Large intestine (tissue), 3 donors: ENCODE measurements at regions not wholly inside any gene's neighbourhood (a gene's known extent, or its start where the extent isn't known, plus 50 kb on each side); places are given as distances from the start of the nearest gene placed in this dataset.
"Not testable (repeated sequence)": the region's sequence is repeated elsewhere in the genome, so short reads cannot be mapped to it uniquely, and the experiment has no call there.

Experiments
- DNase-seq, 2 donors: peaks; one replicate each; pipeline versions ENCODE4 v3.0.0 to v3.0.0-alpha.2; 2013
- H3K27ac ChIP-seq: one replicate; pipeline ENCODE4 v1.5.1; 2013; ENCODE audit warnings: low read length
- H3K27me3 ChIP-seq: 2 replicates; pipeline ENCODE4 v1.6.1; 2013; ENCODE audit warnings: low read length; ENCODE audit not compliant: control insufficient read depth, insufficient read depth
- H3K36me3 ChIP-seq: 2 replicates; pipeline ENCODE4 v1.6.1; 2013; ENCODE audit warnings: low read length; ENCODE audit not compliant: control insufficient read depth, insufficient read depth
- H3K4me1 ChIP-seq: one replicate; pipeline ENCODE4 v1.6.1; 2013; ENCODE audit warnings: low read length; ENCODE audit not compliant: control insufficient read depth, insufficient read depth
- H3K4me3 ChIP-seq: one replicate; pipeline ENCODE4 v1.5.1; 2013; ENCODE audit warnings: low read length
- H3K9me3 ChIP-seq: one replicate; pipeline ENCODE4 v1.6.1; 2013; ENCODE audit warnings: mild to moderate bottlenecking, low read depth, low read length, moderate library complexity; ENCODE audit not compliant: control insufficient read depth
- WGBS: methylation state at CpG from one replicate; pipeline ENCODE4 v1.1.5; 2013; ENCODE audit warnings: low lambda C conversion rate; ENCODE audit not compliant: insufficient coverage; 5-methylcytosine and 5-hydroxymethylcytosine counted together

DNA sequence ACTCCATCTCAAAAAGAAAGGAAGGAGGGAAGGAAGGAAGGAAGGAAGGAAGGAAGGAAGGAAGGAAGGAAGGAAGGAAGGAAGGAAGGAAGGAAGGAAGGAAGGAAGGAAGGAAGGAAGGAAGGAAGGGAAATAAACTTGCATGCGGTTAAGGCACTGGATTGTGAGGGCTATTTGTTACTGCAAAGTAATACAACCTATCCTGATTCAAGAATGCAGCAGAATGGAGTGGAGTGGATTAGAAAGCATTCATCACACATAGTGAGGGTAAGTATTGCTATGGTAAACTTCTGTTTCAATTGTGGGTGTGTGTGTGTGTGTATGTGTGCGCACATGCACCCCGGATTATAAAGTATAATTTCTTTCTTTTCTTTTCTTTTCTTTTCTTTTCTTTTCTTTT lies 344.8 kb upstream of the C16orf82 start:
- not testable (repeated sequence) for H3K27me3 ChIP-seq, H3K9me3 ChIP-seq, H3K36me3 ChIP-seq, DNase-seq, H3K27ac ChIP-seq, H3K4me3 ChIP-seq, H3K4me1 ChIP-seq
- no CpG with 5 or more reads among the region's 3 CpGs for WGBS

DNA sequence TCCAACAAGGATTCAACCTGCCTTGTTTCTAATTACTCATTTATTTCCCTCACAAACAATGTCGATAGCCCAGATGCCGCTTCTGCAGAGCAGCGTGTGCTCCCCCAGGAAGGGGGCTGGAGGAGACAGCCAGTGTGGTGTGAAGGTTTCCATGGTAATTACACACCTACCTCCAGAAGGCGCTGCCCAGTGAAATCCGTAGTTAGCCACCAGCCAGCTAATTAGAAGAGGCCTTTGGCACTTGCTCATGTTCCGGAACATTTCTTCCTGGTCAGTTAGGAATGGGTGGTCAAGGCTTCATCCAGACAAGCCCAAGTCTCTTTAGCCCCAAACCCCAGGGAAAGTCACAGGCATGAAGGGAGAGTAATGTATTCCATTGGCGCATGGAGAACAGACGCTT lies 342.5 kb upstream of the C16orf82 start:
- H3K36me3 ChIP-seq, result no peaks in the 10 kb centered on the region
- no peak overlapping the region for H3K27ac ChIP-seq
- DNase-seq, result no peak
- H3K27me3 ChIP-seq, result no peaks in the 10 kb centered on the region
- H3K4me1 ChIP-seq, result no peaks in the 10 kb centered on the region
- H3K4me3 ChIP-seq, result no peak overlapping the region
- no CpG with 5 or more reads among the region's 8 CpGs for WGBS
- H3K9me3 ChIP-seq, result no peaks in the 10 kb centered on the region

DNA sequence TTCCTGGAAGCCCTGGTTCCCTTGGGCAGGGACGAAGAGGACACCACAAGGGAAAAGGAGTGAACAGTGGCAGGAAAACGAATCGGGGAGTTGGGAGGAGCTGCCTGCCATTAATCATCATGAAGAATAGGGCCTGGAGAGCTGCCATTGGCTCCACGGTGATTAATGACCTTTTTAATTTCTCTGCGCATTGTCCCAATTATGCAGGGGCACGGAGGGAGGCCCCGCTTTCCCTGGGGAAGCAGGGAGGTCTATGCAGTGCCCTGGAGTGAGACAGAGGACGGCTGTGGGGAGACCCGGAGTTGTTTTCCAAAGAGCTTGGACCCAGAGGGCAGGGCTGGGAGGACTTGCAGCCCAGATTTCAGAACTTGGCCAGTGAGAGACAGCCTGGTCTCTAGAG lies 338.9 kb upstream of the C16orf82 start:
- no CpG with 5 or more reads among the region's 9 CpGs for WGBS
- Histone ChIP-seq H3K27ac (no peak overlapping the region), H3K36me3 (no peaks in the 10 kb centered on the region), H3K4me1 (no peaks in the 10 kb centered on the region), H3K27me3 (no peaks in the 10 kb centered on the region), H3K9me3 (no peaks in the 10 kb centered on the region), H3K4me3 (no peak overlapping the region)
- no peak for DNase-seq

DNA sequence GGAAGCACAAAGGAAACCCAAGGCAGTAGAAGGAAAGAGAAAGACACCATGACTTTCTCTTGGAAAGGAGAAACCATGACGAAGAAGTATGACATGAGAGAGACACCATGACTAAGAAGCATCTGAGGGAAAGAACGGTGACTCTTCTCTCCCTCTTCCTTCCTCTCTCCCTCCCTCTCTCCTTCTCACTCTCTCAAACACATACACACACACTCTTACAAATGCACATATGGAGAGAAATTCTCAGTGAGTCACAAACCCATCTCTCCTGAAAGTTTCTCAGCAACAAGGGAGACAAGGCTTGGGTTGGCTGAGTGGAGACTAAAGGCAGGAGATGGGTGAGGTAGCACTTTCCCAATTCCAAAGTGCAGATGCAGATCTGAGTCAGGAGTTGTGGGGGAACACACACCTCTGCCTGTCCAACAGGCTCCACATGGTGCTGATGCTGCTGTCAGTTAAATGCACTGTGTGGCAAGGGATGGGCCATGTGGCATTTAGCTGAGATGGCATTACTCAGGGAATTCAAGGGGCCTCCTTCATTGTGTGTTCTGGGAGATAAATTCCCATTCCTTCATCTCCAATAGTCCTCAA lies 336.7 kb upstream of the C16orf82 start:
- DNase-seq, result no peak
- no peaks in the 10 kb centered on the region for H3K27me3 ChIP-seq
- H3K4me1 ChIP-seq, result no peaks in the 10 kb centered on the region
- no peaks in the 10 kb centered on the region for H3K9me3 ChIP-seq
- no peak overlapping the region for H3K4me3 ChIP-seq
- no peaks in the 10 kb centered on the region for H3K36me3 ChIP-seq
- H3K27ac ChIP-seq, result no peak overlapping the region
- WGBS, result no CpG with 5 or more reads among the region's 2 CpGs

DNA sequence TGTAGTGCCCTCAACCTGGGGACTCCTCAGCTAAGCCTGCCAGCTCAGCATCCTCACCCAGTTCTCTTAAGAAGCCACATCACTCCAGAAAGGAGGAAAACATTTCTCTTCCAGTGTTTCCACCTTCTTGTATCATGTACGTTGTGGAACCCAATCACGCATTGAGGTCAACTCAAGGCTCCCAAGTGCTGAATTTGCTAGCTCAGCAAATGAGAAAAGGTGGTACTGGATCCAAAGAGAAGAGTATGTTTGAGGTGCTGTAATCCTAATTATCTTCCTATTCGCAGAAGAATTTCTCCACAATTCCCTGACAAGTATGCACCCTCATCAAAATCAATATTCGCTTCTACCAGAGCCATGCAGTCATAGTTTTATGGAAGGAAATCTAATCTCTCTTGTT lies 335.0 kb upstream of the C16orf82 start:
- Histone ChIP-seq H3K9me3 (no peaks in the 10 kb centered on the region), H3K36me3 (no peaks in the 10 kb centered on the region), H3K27ac (no peak overlapping the region), H3K4me1 (no peaks in the 10 kb centered on the region), H3K4me3 (no peak overlapping the region), H3K27me3 (no peaks in the 10 kb centered on the region)
- DNase-seq, result no peak
- WGBS, result 32% methylated on average over 2 of the region's 4 CpGs

DNA sequence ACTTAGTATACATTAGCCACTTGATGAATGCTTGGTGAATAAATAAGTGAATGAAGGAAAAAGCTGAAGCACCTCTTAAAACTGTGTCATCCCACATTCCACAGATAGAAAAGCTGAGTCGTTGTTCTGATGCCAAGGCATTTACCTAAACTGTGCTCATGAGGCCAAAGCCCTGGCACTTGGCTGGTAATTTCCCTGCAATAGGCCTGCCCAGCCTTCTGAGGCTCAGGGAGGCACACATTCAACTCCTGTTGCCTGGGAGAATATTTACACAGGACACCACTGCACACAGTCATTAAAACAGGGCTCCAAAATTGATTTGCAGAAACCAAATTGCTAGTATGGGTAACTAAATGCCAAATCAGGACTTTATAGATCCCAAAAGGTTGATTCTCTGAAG lies 333.0 kb upstream of the C16orf82 start:
- H3K27me3 ChIP-seq, result no peaks in the 10 kb centered on the region
- no peak overlapping the region for H3K4me3 ChIP-seq
- WGBS, result no CpG with 5 or more reads among the region's 1 CpG
- H3K9me3 ChIP-seq, result no peaks in the 10 kb centered on the region
- no peak overlapping the region for H3K27ac ChIP-seq
- no peaks in the 10 kb centered on the region for H3K36me3 ChIP-seq
- DNase-seq, result no peak
- no peaks in the 10 kb centered on the region for H3K4me1 ChIP-seq

DNA sequence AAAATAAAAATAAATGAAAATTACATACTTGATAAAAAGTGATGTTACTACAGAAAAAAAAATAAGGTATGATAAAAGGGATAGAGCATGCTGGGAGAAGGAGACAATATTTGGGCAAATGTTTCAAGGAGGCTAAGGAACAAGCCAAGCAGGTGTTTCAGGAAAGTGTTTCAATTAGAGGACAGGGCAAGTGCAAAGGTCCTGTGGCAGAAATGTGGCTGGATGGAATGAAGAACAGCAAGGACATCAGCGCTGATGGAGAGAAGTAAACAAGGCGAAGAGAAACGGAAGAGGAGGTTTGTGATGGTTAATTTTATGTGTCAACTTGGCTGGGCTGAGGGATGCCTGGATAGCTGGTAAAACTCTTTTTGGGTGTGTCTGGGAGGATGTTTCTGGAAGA lies 331.2 kb upstream of the C16orf82 start:
- Histone ChIP-seq H3K36me3 (no peaks in the 10 kb centered on the region), H3K27me3 (no peaks in the 10 kb centered on the region), H3K9me3 (no peaks in the 10 kb centered on the region), H3K4me3 (no peak overlapping the region), H3K27ac (no peak overlapping the region), H3K4me1 (no peaks in the 10 kb centered on the region)
- WGBS, result 89% methylated on average over 3 of the region's 3 CpGs
- no peak for DNase-seq

DNA sequence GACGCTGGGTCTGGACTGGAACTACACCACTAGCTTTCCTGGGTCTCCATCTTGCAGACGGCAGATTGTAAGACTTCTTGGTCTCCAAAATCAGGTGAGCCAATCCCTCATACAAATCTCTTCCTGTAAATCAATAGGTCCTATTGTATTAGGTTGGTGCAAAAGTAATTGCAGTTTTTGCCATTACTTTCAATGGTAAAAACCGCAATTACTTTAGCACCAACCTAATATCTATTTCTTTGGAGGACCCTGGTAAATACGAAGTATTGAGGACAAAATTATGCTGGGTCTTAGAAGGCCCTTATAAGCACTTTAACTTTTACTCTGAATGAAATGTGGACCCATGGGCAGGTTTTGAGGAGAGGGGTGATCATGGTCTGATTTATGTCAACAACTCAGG lies 330.6 kb upstream of the C16orf82 start:
- Histone ChIP-seq H3K27me3 (no peaks in the 10 kb centered on the region), H3K36me3 (no peaks in the 10 kb centered on the region), H3K4me3 (no peak overlapping the region), H3K9me3 (no peaks in the 10 kb centered on the region), H3K4me1 (no peaks in the 10 kb centered on the region), H3K27ac (no peak overlapping the region)
- no CpG with 5 or more reads among the region's 4 CpGs for WGBS
- no peak for DNase-seq

DNA sequence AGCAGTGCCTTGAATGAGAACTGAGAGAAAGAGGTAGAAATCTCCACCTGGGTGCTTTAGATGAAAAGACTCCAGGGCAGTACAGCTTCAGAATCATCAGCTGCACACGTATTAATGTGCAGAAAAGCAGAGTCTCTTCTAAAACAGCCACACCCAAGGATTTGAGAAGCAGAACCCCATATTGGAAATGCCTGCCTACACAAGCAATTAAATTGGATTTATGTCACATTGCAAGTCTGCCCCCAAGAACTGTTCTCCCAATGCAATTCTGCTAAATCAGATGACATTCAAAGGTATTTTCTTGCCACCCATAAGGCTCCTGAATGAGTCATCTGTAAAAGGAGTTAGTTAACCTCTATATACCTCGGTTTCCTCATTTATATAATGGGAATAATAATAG lies 326.0 kb upstream of the C16orf82 start:
- 73% methylated on average over 1 of the region's 2 CpGs for WGBS
- H3K36me3 ChIP-seq, result no peaks in the 10 kb centered on the region
- DNase-seq, result no peak
- no peaks in the 10 kb centered on the region for H3K9me3 ChIP-seq
- no peak overlapping the region for H3K4me3 ChIP-seq
- no peak overlapping the region for H3K27ac ChIP-seq
- H3K4me1 ChIP-seq, result no peaks in the 10 kb centered on the region
- H3K27me3 ChIP-seq, result no peaks in the 10 kb centered on the region

DNA sequence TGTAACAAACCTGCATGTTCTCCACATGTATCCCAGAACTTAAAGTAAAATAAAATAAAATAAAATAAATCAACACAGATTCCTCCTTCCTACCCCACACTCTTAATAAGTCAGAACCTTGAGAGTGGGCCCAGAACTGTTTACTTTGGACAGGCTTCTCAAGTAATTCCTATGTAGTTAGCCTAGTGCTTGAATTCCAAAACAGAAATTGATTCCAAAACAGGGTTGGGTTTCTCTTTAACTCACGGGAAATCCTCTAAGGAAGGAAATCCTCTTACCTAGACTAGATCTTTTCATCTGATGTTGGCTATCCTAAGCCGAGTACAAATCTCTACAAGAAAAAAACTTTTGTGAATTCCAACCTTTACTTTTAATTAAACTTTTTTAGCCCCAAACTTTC lies 324.7 kb upstream of the C16orf82 start:
- H3K27ac ChIP-seq, result no peak overlapping the region
- no peaks in the 10 kb centered on the region for H3K4me1 ChIP-seq
- no peak for DNase-seq
- no peaks in the 10 kb centered on the region for H3K36me3 ChIP-seq
- no peaks in the 10 kb centered on the region for H3K27me3 ChIP-seq
- 60% methylated on average over 2 of the region's 2 CpGs for WGBS
- H3K4me3 ChIP-seq, result no peak overlapping the region
- no peaks in the 10 kb centered on the region for H3K9me3 ChIP-seq

DNA sequence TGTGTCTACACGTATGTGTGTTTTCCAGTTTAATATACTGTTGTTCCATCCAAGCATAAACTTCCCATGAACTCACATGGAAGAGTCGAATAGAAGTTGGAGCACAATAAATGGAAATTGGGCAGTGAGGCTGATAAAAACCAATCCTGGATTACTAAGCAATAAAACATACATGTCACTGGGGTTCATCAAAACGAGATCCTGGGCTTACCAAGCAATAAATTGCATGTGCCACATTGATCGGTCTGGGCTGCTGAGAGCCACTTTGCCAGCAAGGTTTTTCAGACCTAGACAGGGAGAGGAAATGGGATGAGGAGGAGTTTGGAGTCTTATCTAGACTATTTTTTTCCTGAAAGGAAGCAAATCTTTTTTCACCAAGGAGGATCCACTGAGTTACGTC lies 322.3 kb upstream of the C16orf82 start:
- 90% methylated on average over 2 of the region's 5 CpGs for WGBS
- Histone ChIP-seq H3K27ac (no peak overlapping the region), H3K9me3 (no peaks in the 10 kb centered on the region), H3K36me3 (no peaks in the 10 kb centered on the region), H3K27me3 (no peaks in the 10 kb centered on the region), H3K4me1 (no peaks in the 10 kb centered on the region), H3K4me3 (no peak overlapping the region)
- no peak for DNase-seq
